GM19043 (cell line): ENCODE measurements at regions not wholly inside any gene's neighbourhood (a gene's known extent, or its start where the extent isn't known, plus 50 kb on each side); places are given as distances from the start of the nearest gene placed in this dataset.

ENCODE experiments used
- ATAC-seq: cut with Tn5 transposase; IDR thresholded peaks from one replicate; pipeline ENCODE4 v1.9.1; 2021; ENCODE audit warnings: low read depth; ENCODE audit not compliant: unreplicated experiment

DNA sequence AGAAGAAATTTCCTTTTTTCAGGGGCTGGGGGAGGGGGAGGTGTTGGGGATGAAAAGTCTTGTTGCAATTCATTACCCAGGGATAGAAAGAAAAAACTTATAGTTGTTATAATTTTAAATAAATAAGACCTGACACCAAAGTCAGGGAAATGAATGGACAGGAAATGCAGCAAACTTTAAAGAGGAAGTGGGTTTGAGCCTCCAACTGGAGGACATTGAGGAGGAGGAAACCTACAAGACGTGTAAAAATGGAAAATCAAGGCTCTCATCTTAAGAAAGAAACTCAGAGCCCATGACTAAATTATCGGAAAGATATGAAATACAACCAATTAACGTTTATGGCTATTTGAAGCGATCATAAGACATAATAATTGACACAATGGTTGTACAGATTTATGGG, 54.4 kb downstream of the NIBAN1 start:
- no peak for ATAC-seq

GRCh38 chr1:184915463-184916090, 58.7 kb downstream of the NIBAN1 start:
- ATAC-seq = no peak

DNA sequence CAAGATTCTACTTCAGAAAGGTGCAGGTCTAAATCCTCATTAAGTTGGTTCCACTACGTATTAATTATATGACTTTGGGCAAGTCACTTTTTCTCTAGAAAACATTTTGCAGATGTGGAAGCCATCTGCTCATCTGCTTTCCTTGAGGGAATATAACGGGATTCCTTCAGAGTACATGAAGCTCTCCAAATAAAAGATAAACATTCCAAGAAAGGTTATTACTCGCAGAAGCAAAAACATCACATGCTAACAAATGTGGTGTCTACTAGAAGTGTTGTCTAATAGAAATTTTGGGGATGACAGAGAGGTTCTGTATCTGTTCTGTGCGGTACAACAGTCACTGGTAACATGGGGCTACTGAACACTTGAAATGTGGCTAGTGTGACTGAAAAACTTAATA, 60.2 kb downstream of the NIBAN1 start:
- ATAC-seq = no peak

GRCh38 chr1:184912392-184912791, 61.9 kb downstream of the NIBAN1 start:
- no peak for ATAC-seq

- no peak for ATAC-seq
Measured at GRCh38 chr1:184911830-184912229, 62.5 kb downstream of the NIBAN1 start.

DNA sequence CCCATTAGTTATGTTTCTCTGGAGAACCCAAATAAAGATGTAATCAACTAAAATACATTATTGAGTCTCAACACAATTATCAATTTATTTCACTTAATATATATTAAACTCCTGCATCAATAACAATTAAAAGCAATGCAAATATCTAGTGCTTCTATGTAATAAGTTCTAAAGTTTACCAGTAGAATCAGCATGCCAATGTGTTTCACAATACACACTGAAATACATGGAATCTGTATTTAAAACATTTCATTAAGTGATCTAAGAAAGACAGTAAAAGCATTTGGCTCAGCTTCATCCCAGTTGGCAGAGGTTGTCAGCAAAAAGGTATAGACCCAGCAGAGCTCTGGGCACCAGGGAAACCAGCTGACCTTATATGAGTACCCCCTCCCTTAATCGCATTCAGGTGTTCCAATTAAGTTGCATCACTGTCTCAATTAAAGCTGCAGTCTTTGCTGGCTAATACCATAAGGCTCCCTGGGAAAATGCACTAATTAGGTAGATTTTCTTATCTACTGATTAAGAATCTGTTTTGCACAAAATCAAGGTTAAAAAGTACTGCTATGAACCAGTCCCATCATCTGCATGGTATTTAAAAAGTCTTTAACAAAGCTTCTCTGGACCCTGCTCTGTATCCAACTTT, 63.1 kb downstream of the NIBAN1 start:
- ATAC-seq = no peak

DNA sequence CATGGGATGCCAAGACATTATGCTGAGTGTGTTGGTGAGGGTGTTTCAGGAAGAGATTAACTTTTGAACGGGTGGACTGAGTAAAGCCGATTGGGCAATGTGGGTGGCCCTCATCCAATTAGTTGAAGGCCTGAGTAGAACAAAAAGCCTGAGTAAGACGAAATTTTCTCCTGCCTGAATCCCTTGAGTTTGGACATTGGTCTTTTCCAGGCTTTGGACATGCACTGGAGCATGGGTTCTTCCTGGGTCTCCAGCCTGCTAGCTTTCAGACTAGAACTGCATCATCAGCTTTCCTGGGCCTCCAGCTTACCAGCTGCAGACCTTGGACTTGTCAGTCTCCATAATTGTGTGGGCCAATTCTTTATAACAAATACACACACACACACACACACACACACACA, 63.6 kb downstream of the NIBAN1 start:
- ATAC-seq = no peak

DNA sequence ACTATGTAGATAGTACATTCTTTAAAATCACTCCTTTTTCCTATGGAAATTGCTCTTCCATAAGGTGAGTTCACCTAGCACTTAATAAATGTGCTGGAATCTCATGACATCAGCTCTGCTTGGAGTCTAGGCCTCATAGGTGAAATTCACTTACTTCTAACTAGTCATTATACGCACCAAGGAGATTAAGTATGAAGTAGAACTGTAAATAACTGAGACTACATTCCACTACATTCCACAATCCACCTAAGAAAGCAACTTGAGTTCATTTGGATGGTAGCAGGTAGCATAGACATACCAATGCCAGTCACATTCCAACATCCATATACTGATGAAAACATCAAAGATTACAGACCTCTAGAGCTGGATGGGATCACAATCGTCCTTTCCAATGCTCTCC, 64.3 kb downstream of the NIBAN1 start:
- no peak for ATAC-seq

DNA sequence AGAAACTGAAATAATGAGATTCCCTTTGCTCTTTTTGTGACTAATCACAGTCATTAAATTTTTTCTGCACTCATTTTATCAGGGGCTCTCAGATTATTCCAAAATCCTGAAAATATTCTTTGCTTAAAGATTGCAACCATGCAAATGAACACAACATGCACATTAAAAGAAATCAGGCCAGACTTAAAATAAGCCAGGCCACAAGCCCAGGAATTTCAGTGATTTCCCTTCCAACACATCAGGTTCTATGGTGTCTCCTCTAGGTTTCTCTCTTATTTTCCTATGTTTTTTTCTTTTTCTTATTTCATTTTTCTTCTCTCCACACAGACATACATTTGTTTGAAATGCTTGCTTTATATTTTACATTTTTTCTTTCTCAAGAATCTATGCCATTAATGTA, 65.3 kb downstream of the NIBAN1 start:
- ATAC-seq = no peak

DNA sequence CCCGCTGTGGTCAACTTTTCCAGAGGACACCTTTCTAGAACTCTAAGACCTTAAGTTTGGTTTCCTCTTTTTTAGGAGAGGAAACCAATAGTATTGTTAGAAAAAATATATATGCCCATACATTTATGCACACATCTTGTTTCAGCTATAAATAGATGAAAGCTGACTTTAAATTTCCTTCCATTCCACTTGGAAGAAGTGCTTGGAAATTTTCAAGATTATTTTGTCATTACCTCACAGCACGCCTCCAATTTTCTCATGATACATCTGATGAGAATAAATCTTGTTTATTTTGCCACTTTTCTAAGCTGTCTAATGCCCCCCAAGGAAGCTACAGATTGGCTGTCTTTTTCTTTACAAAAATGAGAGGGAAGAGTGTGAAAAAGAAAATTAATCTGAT, 65.8 kb downstream of the NIBAN1 start:
- no peak for ATAC-seq

GRCh38 chr1:184907500-184907899, 66.8 kb downstream of the NIBAN1 start:
- ATAC-seq = no peak

DNA sequence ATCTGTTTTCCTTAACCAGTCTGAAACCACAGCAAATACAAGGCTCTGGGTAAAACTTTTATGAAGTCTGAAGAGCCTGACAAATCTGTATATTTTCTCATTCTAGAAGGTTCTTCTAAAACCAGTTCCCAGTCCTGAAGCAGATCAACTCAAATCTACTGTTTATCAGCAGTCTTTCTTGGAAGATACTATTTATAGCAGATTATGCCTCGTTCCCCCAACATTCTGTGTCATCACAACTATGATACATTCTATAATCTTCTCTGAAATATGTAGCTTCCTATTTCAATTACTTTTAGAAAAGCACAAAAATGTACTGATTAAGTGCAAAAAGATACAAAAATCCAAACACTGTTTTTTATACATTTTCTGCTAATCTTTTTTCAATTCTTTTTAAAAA, 67.5 kb downstream of the NIBAN1 start:
- no peak for ATAC-seq

DNA sequence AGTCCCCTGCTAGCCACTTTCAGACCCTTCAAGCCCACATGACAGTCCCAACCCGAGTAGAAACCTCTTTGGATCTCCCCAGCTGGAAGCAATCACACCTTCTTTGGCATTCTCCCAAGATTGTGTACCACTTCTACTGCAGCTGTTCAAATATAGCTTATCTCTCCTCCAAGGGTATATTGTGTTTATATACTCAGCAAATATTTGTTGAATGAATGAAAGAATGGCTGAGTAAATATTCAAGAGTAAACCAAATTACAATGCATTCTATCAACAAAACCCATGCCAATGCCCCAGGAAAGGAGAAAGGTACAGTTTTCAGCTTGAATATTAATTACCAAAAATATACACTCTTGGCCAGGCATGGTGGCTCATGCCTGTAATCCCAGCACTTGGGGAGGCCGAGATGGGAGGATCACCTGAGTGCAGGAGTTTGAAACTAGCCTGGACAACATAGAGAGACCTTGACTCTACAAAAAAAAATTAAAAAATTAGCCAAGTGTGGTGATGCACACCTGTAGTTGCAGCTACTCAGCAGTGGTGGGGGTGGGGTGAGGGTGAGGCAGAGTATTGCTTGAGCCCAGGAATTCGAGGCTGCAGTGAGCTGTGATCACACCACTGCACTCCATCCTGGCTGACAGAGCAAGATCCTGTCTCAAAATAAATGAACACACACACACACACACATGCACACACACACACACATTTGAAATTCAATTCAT, 68.5 kb downstream of the NIBAN1 start:
- peak; percentile 11 for ATAC-seq

- ATAC-seq = no peak
Measured at GRCh38 chr1:184903111-184903692, 71.1 kb downstream of the NIBAN1 start.

DNA sequence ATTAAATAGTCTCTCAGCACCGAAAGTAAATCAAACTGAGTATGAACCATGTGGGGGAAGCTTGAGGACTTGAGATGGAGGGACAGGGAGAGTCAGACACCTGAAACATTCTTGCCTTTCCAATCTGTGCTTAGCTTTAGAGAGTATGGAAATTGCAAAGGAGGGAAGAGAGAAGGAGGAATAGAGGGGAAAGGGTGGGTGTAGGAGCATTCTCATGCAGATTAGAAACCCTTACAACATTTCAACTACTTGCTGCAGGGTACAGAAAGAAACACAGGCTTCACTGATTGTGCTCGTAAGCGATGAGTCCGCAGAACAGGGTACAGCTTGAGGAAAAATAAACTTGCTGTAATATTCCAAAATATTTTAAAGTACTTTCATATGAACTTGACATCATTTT, 73.8 kb downstream of the NIBAN1 start:
- ATAC-seq = no peak

DNA sequence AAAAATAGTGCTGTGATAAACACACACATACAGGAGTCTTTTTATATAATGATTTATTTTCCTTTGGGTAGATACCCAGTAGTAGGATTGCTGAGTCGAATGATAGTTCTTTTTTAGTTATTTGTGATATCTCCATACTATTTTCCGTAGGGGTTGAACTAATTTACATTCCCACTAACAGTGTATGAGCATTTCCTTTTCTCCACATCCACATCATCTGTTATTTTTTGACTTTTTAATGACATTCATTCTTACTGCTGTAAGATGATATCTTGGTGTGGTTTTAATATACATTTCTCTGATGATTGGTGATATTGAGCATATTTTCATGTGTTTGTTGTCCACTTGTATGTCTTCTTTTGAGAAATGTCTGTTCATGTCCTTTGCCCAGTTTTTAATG, 78.3 kb downstream of the NIBAN1 start:
- no peak for ATAC-seq

- ATAC-seq = no peak
Measured at GRCh38 chr1:184895086-184895485, 79.2 kb downstream of the NIBAN1 start.

DNA sequence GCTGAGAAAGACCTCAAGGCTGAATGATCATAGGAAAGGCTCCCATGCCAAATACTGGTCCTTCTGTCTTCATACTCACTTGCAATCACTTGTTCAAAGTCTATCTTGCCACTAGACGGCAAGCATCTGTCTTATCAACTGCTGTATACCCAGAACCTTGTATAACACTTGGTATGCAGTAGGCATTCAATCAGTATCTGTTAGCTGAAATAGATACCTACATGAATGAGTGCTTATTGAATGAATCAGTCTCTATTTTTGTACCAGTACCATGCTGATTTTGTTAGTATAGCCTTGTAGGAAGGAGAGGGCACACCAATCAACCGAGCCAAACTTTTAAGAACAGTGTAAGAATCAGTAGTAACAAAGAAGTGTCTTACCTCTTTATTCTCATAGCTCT, 80.6 kb downstream of the NIBAN1 start:
- no peak for ATAC-seq

GRCh38 chr1:184892116-184892515, 82.2 kb downstream of the NIBAN1 start:
- peak; percentile 73 for ATAC-seq

GRCh38 chr1:184891440-184891839, 82.9 kb downstream of the NIBAN1 start:
- ATAC-seq = no peak

DNA sequence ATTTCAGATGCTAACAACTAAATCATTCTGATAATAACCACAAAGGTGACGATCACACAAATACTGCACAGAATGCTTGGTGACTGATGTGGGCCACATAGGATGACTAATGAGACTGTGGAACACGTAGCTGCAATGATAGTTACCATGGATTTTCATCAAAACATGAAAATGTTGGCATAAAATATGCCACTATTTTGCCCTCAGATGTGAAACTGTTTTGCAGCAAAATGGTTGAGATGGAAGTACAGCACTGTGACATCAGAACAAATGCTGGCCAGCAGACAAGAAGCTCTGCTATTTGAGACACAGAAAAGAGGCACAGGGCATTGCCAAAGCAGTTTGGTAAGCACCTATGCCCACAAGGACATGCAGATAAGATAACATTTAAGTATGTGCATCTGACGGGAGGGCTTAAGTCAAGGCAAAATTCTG, 83.8 kb downstream of the NIBAN1 start:
- no peak for ATAC-seq

DNA sequence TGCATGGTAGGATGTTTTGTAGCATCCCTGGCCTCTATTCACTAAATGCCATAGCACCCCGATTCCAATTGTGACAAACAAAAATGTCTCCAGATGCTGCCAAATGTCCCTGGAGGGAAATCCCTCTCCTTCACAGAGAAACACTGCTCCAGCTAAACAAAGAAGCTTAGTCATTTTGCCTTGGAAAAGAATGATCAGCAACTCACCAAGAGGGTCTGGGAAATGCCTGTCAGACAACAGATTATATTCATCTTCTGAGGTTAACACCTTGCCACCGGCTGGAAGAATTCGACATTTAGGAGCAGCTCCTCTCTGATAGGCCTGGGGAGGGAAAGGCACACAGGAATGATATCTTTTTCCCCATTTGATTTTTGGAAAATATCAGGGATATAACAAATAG, 84.4 kb downstream of the NIBAN1 start:
- ATAC-seq = no peak
